ENCODE measurements at regions not wholly inside any gene's neighbourhood (a gene's known extent, or its start where the extent isn't known, plus 50 kb on each side); places are given as distances from the start of the nearest gene placed in this dataset.
"Not testable (repeated sequence)": the region's sequence is repeated elsewhere in the genome, so short reads cannot be mapped to it uniquely, and the experiment has no call there.

DNA sequence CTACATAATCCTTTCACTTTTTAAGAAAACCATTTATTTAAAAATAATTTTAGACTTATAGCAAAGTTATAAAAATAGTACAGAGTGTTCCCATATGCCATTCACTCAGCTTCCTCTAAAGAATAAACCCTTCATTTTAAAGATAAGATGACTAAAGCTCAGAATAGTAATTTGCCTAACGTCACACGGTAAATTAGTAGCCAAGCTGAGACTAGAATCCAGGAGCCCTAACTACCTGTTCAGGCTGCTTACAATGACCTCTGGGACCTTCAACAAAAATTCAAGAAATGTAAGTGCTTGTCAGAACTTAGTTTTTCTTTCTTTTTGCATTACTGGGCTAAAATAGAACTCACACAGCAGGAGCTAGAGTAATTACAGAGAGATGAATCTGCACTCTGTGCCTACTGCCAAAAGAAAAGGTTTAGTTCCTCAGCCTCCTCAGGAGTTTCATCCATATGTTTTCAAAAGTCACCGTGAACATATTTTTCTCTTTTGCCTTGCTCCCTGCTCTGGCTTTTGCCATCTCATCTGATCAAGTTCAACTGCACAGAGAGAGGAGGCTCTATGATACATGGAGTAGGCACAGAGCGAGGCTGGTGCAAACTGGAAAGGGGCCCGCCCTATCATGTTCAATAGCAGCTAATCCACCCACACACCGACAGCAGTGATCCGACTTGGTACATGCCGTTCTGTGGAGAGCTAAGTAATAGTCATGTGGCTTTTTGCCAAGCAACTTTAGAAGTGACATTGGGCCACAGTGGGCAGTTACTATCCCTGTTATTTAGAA, 112.7 kb upstream of the SEC22B start:
- not testable (repeated sequence) for H3K4me3 ChIP-seq (ENCODE audit: low read length); H3K79me1 ChIP-seq (ENCODE audit: low read length); H3K18ac ChIP-seq (ENCODE audit: low read length); H2BK120ac ChIP-seq (ENCODE audit: low read depth, low read length); H3K36me3 ChIP-seq (ENCODE audit: control insufficient read depth, insufficient read depth, low read length); H3K56ac ChIP-seq (ENCODE audit: low read length); H2AK5ac ChIP-seq (ENCODE audit: low read length); H3K27me3 ChIP-seq (ENCODE audit: insufficient read depth, low read length, poor library complexity); H2BK15ac ChIP-seq (replicated peaks; ENCODE audit: low read depth); H4K8ac ChIP-seq (ENCODE audit: low read depth, low read length); H3K4me1 ChIP-seq (ENCODE audit: control insufficient read depth, low read depth, low read length); H3K27ac ChIP-seq (ENCODE audit: low read depth, low read length); H3K4ac ChIP-seq (ENCODE audit: low read depth, low read length); H4K5ac ChIP-seq (ENCODE audit: low read length); H3K4me2 ChIP-seq (ENCODE audit: low read length); H3K79me2 ChIP-seq (ENCODE audit: control insufficient read depth, insufficient read depth, low read length); H2BK5ac ChIP-seq (ENCODE audit: low read length); DNase-seq; H3K9ac ChIP-seq (ENCODE audit: low read length); H3K23ac ChIP-seq (ENCODE audit: low read length)
- WGBS (ENCODE audit: extremely low coverage, insufficient coverage, low lambda C conversion rate) = no CpG with 5 or more reads among the region's 8 CpGs

DNA sequence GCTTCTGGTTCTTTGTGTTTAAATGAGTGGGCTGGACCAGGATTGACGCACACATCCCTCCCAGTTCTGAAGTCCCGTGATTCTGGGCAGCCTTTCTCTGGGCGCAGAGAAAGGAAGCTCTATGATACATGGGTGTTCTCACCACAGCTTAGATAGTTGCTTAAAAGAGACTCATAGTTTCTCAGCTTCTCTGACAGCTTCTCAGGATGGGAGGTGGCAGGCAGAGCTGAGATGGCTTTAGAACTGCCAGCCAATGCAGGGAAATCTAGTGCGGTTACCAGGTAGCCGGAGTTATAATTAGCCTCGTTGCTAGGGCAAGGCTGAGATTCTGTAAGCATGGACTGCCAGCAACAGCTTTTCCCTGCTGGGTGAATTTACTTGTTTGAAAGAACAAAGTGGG, 111.8 kb upstream of the SEC22B start:
- H2BK5ac ChIP-seq (ENCODE audit: low read length); H2BK120ac ChIP-seq (ENCODE audit: low read depth, low read length); H3K18ac ChIP-seq (ENCODE audit: low read length); H2AK5ac ChIP-seq (ENCODE audit: low read length); H4K8ac ChIP-seq (ENCODE audit: low read depth, low read length); H2BK15ac ChIP-seq (replicated peaks; ENCODE audit: low read depth); H4K5ac ChIP-seq (ENCODE audit: low read length); H3K9ac ChIP-seq (ENCODE audit: low read length); H3K79me1 ChIP-seq (ENCODE audit: low read length); H3K23ac ChIP-seq (ENCODE audit: low read length); H3K27me3 ChIP-seq (ENCODE audit: insufficient read depth, low read length, poor library complexity); H3K79me2 ChIP-seq (ENCODE audit: control insufficient read depth, insufficient read depth, low read length); H3K56ac ChIP-seq (ENCODE audit: low read length); H3K4me1 ChIP-seq (ENCODE audit: control insufficient read depth, low read depth, low read length); H3K4me2 ChIP-seq (ENCODE audit: low read length); H3K4me3 ChIP-seq (ENCODE audit: low read length); H3K4ac ChIP-seq (ENCODE audit: low read depth, low read length); DNase-seq; H3K27ac ChIP-seq (ENCODE audit: low read depth, low read length); H3K36me3 ChIP-seq (ENCODE audit: control insufficient read depth, insufficient read depth, low read length): not testable (repeated sequence)
- WGBS (ENCODE audit: extremely low coverage, insufficient coverage, low lambda C conversion rate) = no CpG with 5 or more reads among the region's 6 CpGs

DNA sequence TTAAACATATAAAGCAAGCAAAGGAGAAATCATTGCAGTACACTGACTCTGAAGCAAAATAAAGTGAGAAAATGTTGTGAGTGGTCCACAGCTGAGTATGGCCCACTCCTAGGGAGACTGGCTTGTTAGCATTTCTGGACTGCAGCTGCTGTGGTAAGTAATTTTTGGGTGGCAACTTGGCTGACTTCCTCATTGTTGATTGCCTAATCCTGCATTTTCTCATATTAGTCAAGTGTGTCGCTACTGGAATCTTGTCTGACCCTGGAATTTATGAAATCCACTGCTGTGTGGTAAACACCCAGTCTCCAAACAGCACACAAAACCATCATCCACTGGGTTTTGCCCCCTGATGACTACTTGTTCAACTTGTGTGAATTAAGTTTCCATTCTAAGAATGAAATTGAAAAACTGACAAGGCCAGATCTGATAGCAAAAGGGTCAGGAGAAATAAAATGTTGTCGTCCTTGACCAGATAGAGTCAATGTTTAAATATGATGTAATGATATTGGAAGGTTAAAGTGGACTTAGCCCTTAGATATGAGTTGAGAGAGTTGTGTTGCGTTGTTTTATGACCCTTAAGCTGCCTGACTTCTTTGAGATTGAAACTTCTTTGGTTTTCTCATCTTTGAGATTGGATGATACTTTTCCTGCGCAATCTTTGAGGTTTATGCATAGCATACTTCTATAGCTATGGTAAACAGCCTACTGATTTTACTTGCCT, 106.6 kb upstream of the SEC22B start:
- not testable (repeated sequence) for H3K4ac ChIP-seq (ENCODE audit: low read depth, low read length); H3K4me1 ChIP-seq (ENCODE audit: control insufficient read depth, low read depth, low read length); H2AK5ac ChIP-seq (ENCODE audit: low read length); H3K36me3 ChIP-seq (ENCODE audit: control insufficient read depth, insufficient read depth, low read length); H4K5ac ChIP-seq (ENCODE audit: low read length); H3K27ac ChIP-seq (ENCODE audit: low read depth, low read length); H3K4me2 ChIP-seq (ENCODE audit: low read length); H3K9ac ChIP-seq (ENCODE audit: low read length); H4K8ac ChIP-seq (ENCODE audit: low read depth, low read length); H3K79me2 ChIP-seq (ENCODE audit: control insufficient read depth, insufficient read depth, low read length); H3K27me3 ChIP-seq (ENCODE audit: insufficient read depth, low read length, poor library complexity); H3K56ac ChIP-seq (ENCODE audit: low read length); H3K18ac ChIP-seq (ENCODE audit: low read length); H2BK15ac ChIP-seq (replicated peaks; ENCODE audit: low read depth); H3K79me1 ChIP-seq (ENCODE audit: low read length); H3K4me3 ChIP-seq (ENCODE audit: low read length); H3K23ac ChIP-seq (ENCODE audit: low read length); H2BK120ac ChIP-seq (ENCODE audit: low read depth, low read length); DNase-seq; H2BK5ac ChIP-seq (ENCODE audit: low read length)
- WGBS (ENCODE audit: extremely low coverage, insufficient coverage, low lambda C conversion rate) = no CpG with 5 or more reads among the region's 4 CpGs

DNA sequence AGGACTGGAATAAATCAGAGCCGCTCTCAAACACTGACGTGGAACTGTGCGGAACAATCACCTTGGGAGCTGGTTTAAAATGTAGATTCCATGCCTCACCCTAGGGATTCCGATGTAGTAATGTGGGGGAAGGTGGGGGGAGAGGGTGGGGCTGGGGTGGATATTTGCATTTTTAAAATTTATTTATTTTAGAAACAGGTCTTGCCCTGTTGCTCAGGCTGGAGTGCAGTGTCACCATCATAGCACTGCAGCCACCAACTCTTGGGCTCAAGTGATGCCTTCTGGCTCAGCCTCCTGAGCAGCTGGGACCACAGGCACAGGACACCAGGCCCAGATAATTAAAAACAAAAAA, 101.9 kb upstream of the SEC22B start:
- not testable (repeated sequence) for H3K9ac ChIP-seq (ENCODE audit: low read length); H3K4me1 ChIP-seq (ENCODE audit: control insufficient read depth, low read depth, low read length); H3K27me3 ChIP-seq (ENCODE audit: insufficient read depth, low read length, poor library complexity); DNase-seq; H4K8ac ChIP-seq (ENCODE audit: low read depth, low read length); H3K36me3 ChIP-seq (ENCODE audit: control insufficient read depth, insufficient read depth, low read length); H3K4ac ChIP-seq (ENCODE audit: low read depth, low read length); H3K79me2 ChIP-seq (ENCODE audit: control insufficient read depth, insufficient read depth, low read length); H2BK120ac ChIP-seq (ENCODE audit: low read depth, low read length); H3K4me3 ChIP-seq (ENCODE audit: low read length); H3K79me1 ChIP-seq (ENCODE audit: low read length); H3K18ac ChIP-seq (ENCODE audit: low read length); H3K27ac ChIP-seq (ENCODE audit: low read depth, low read length); H2BK15ac ChIP-seq (replicated peaks; ENCODE audit: low read depth); H4K5ac ChIP-seq (ENCODE audit: low read length); H3K23ac ChIP-seq (ENCODE audit: low read length); H2AK5ac ChIP-seq (ENCODE audit: low read length); H3K56ac ChIP-seq (ENCODE audit: low read length); H3K4me2 ChIP-seq (ENCODE audit: low read length); H2BK5ac ChIP-seq (ENCODE audit: low read length)
- no CpG with 5 or more reads among the region's 4 CpGs for WGBS (ENCODE audit: extremely low coverage, insufficient coverage, low lambda C conversion rate)

DNA sequence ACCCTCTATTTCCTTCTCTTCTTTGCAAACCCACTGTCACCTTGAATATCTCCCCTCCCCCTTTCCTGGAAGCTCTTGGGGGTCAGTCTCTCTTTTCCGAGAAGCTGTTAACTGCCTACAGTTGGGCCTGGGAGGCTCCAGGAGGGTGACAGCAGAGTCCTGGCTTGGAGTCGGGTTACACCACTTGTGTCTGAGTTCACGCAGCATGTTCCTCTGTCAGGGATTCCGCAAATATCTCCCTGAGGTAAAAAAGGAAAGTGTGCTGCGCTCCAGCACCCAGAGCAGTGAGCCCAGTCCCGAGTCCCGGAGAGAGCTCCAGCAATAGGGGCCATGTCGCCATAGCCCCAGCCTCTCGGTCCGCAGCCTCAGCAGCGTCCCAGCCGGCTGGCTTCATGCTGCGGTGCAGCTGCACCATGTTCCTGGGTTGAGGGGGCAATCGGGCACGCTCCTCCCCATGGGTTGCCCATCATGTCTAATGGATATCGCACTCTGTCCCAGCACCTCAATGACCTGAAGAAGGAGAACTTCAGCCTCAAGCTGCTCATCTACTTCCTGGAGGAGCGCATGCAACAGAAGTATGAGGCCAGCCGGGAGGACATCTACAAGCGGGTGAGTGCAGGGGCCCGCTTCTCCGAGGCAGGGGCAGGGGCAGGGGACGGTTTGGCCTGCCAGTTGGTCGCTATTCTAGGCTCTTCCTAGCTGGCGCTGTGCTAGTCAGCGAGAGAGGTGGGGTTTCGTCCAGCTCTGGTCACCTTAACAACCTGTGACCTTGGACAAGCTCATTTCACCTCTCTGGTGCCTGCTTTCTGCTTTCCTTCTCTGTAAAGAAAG, 101.3 kb upstream of the SEC22B start:
- not testable (repeated sequence) for H3K4me3 ChIP-seq (ENCODE audit: low read length); H3K27ac ChIP-seq (ENCODE audit: low read depth, low read length); H3K36me3 ChIP-seq (ENCODE audit: control insufficient read depth, insufficient read depth, low read length); H3K4me1 ChIP-seq (ENCODE audit: control insufficient read depth, low read depth, low read length); H3K79me2 ChIP-seq (ENCODE audit: control insufficient read depth, insufficient read depth, low read length); H3K23ac ChIP-seq (ENCODE audit: low read length); H3K27me3 ChIP-seq (ENCODE audit: insufficient read depth, low read length, poor library complexity); H2BK5ac ChIP-seq (ENCODE audit: low read length); H2BK120ac ChIP-seq (ENCODE audit: low read depth, low read length); H3K4me2 ChIP-seq (ENCODE audit: low read length); H3K4ac ChIP-seq (ENCODE audit: low read depth, low read length); H3K79me1 ChIP-seq (ENCODE audit: low read length); H3K18ac ChIP-seq (ENCODE audit: low read length); H2BK15ac ChIP-seq (replicated peaks; ENCODE audit: low read depth); H4K8ac ChIP-seq (ENCODE audit: low read depth, low read length); H2AK5ac ChIP-seq (ENCODE audit: low read length); H4K5ac ChIP-seq (ENCODE audit: low read length); H3K56ac ChIP-seq (ENCODE audit: low read length); H3K9ac ChIP-seq (ENCODE audit: low read length); DNase-seq
- no CpG with 5 or more reads among the region's 26 CpGs for WGBS (ENCODE audit: extremely low coverage, insufficient coverage, low lambda C conversion rate)
